DMS114 treated with DMSO at 0.1 percent for 48 hours (cell line): ENCODE measurements at regions not wholly inside any gene's neighbourhood (a gene's known extent, or its start where the extent isn't known, plus 50 kb on each side); places are given as distances from the start of the nearest gene placed in this dataset.
"Not testable (repeated sequence)": the region's sequence is repeated elsewhere in the genome, so short reads cannot be mapped to it uniquely, and the experiment has no call there.

Experiments
- DNase-seq: peaks from one replicate; lab custom pipeline; 2025; ENCODE audit not compliant: unreplicated experiment; lab: John Stamatoyannopoulos, UW

DNA sequence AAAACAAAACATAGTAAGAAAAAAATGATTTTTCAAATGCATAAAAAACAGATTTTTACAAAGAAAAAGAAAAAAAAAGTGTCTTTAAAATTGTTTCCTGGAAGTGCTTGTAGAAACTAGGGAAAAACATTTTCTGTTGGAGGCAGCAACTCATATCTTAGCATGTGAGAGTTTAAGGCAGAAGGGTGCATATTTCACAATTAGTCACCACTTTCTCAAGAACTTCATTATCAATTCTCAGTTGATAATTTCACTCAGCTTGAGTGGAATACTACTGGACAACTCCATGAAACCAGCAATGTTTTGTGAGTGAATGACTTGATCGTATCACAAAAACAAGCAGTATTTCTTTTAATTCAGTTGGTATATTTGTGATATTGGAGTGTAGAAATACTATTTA is 508.3 kb upstream of the DAB2 start:
- no peak for DNase-seq

DNA sequence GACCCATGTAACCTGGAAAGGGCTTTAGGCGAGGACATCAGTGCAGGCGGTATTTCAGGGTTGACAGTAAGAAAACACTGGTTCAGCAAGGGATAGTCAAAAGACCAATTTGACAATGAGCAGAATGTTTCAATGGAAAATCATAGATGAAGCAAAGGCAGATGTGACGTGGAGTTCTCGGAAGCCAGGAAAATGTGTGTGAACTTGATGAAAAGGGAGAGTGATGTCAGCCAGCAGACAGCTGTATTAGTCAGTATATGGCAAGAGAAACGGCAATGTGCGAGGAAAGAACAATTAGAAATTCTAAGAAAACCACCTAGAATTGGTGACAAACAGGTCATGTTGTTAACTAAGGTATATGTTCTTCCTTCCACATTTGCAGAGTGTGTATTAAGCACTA is 503.9 kb upstream of the DAB2 start:
- no peak for DNase-seq

DNA sequence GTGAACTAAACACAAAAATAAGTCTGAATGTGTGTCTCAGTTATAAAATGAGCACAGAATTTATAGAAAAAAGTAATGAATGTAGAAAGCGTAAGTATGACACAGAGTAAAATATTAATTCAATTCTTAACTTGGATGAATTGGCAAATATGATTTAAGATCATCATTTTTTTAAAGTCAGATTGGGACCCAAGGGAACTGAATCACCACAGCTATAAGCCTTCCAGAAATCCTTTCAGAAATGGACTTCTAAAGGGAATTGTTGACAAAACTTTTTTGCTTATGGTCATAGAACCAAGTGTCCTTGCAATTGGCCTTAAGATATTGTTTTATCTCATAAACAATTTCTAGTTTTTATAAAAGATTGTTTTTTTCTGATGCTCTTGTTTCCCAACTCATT is 495.1 kb upstream of the DAB2 start:
- no peak for DNase-seq

DNA sequence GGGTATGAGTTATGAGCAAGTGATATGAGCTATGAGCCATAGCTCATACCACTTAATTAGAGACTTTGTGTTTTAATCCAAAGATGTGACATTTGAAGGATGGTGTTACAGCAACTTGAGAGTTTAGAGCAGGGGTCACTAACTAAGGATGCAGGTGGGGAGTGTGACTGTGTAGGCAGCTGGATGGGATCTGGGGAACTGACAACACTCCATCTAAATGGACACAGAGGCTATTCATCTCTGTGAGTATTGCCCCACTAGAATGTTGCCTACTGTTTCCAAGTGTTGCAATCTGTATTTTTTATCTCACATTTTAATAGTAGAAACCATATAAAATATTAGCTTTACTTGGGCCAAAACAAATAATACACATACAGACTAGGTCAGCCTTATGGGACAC is 488.1 kb upstream of the DAB2 start:
- DNase-seq = no peak

DNA sequence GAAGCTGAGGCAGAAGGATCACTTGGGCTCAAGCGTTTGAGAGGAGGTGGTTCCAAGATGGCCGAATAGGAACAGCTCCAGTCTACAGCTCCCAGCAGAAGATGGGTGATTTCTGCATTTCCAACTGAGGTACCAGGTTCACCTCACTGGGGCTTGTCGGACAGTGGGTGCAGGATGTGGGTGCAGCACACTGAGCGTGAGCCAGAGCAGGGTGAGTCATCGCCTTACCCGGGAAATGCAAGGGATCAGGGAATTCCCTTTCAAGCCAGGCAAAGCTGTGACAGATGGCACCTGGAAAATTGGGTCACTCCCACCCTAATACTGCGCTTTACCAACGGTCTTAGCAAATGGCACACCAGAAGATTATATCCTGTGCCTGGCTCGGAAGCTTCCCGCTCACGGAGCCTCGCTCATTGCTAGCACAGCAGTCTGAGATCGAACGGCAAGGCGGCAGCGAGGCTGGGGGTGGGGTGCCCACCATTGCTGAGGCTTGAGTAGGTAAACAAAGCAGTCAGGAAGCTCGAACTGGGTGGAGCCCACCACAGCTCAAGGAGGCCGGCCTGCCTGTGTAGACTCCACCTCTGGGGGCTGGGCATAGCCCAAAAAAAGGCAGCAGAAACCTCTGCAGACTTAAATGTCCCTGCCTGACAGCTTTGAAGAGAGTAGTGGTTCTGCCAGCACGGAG is 482.6 kb upstream of the DAB2 start:
- not testable (repeated sequence) for DNase-seq

DNA sequence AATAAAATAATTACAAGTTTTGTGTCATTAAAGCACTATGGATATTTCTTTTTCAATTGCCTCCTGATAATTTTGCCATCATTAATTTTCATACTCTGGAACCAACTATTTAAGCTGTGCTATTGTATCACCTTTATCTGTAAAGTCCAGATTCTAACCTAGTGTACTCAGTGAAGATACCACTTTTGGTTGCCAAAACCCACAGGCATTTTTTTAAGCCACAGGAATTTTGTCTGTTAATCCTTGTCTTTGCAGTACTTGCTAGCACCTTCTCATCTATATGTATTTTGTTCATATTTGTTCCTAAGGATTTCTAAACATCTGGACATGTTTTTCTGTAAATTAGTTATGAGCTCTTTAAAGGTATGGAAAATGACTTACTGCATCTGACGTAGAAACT is 481.4 kb upstream of the DAB2 start:
- DNase-seq = no peak

DNA sequence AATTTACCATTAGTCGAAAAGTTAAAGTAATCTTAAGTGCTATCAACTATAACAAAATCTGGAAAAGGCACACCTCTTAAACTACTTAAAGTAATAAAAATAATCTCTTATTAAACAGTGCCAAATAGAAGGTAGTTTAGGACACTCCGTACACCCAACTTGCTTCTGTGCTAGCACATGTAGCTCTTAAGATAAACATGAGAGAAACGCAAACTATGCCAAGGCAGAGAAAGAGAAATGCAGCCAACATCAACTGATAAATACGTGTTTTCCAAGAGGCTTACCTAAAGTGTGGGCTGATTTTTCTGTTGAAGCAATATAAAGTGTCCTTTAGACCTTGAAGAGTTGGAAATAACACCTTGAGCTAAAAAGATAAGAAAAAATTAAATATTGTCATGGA is 480.6 kb upstream of the DAB2 start:
- DNase-seq = no peak

DNA sequence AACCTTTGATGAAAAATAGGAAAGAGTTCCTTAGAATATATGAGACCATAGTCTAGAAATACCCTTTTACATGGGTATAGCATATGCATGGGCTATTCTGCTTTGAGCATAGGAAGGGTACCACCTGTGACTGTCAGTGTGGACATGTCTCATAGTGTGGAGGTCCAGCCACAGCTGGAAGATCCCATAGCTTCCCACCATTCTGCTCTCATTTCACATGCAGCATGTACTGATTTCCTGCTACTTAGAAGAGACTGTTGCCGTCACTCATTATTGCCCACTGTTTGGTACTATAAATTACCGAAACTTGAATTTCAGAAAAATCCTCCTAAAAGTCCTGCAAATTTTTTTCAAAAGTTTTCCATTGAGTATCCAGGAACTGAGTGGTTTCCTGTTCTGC is 477.8 kb upstream of the DAB2 start:
- DNase-seq = no peak

DNA sequence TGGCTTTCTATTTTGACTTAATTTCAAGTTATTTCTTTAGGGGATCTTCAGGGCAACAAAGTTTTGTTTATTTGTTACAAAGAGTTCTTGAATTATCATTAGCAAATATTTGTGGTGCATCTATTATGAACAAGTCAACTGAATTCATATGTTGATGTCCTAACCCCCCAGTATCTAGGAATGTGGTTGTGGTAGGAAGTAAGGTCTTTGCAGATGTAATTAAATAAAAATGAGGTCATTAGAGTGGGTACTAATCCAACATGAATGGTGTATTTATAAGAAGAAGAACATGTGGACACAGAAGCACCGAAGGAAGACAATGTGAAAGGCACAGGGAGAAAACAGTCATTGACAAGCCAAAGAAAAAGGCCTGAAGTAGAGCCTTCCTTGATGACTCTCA is 474.0 kb upstream of the DAB2 start:
- no peak for DNase-seq

DNA sequence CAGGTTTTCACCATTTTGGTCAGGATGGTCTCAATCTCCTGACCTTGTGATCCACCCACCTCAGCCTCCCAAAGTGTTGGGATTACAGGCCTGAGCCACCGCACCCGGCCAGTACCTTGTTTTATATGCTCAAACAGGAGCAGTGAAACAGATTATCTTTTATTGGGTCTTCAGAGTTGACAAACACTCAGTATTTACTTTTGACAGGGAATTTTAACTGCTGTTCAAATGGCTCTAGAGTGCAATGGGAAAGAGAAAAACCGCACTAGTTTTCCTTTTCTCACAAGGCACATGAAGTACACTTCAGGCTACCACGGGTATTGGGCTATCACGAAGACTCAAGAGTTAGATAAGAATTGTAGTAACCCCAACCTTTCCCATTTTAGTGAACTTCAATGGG is 471.9 kb upstream of the DAB2 start:
- DNase-seq = no peak

DNA sequence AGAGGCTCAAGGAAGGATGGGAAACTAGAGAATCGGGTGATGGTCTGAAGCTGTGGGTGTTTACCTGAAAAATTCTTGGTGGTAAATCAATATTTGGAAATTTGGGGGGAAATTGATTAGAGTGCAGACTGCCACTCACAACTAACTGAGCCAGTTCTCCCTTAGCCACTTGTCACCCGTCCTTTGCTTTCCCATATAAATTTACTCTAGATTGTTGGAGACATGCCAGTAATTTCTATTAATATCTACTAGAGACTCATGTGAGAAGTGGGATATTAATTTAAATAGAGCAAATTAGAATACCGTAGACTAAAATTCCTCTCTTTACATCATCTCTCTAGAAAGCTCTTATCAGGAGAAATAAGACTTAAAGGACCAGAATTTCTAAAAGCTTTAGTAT is 471.3 kb upstream of the DAB2 start:
- no peak for DNase-seq

DNA sequence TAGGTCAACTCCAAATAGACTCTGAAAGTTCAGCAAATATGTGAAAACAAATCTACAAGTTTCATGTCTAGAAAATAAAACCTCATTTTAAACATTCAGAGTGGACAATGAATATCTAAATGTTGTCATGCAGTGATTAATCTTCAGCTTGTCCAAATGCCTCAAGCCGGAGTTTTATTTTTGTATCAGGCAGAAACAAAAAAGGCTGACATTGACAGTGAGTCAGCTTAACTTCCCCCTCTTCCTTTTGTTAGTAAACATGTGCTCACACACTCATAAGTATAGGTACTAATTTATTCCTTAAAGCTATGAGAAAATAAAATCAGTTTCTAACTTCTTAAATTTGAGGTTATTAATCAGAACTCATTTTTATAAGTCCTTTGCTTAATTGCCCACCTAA is 467.9 kb upstream of the DAB2 start:
- DNase-seq = no peak

DNA sequence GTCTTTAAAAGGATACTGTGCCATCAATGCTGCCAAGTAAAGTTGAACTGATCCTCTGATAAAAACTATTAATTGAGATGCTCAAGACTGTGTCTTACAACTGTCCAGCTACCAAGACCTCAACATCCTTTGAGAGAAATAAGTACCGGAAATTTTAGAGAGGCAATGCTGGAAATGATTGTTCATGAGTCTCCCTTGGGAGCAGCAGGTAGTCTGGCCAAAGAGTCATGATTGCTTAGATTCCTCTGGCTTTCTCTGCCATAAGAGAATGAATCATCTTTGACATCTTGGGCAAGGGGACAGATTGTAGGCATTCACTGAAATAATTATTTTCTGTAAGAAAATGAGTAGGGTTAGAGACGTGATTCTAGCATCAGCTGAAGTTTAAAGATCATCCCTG is 466.6 kb upstream of the DAB2 start:
- no peak for DNase-seq

DNA sequence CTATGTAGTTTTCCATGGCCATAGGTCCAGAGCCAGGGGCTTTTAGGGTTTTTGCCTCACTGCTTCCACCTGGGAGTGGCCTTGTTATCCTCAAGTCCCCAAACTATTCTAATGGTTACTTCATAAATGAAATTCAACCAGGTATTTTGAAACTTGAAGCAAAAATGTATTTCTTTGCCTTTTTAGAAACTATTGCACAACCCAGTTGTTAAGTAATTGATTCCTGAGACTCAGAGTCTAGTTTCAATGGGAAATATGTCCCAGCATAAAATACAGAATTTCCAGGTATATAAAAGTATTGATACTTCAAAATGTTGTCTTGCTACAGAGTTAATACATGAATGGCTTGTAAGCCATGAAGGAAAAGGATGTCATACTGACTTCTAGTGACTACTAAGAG is 456.2 kb upstream of the DAB2 start:
- no peak for DNase-seq

DNA sequence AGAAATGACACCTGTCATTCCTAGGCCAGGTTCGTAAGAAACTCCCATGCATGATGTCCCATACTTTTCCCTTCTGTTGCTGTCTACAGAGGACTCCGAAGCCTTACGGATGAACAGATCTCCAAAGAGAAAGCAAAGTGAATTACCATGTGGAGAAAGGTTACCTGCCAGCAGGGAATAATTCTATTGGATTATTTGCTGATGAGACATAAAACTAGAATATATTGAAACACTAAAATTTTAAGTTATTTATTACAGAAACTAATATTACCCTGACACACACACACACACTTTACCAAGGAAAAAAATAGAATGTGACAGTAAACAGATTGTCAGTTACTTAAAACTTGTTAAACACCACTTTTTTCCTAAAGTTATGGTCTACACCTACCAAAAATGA is 452.7 kb upstream of the DAB2 start:
- no peak for DNase-seq

DNA sequence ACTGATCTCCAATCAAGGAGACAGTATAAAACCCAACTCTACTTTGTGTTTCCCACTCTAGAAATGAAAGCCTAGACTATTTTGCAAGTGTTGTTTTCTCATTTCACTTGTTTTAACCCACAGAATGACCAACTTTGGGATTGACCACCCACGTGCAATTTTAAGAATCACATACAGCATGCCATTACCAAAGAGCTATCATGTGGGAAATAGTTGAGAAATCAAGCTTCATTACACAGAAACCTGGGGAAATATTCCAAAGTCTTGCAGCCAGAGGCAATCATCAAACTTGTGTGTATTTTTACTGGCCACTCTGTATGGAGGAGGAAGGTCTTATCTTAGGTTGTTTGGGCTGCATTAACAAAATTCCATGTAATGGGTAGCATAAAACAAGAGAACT is 451.4 kb upstream of the DAB2 start:
- no peak for DNase-seq

DNA sequence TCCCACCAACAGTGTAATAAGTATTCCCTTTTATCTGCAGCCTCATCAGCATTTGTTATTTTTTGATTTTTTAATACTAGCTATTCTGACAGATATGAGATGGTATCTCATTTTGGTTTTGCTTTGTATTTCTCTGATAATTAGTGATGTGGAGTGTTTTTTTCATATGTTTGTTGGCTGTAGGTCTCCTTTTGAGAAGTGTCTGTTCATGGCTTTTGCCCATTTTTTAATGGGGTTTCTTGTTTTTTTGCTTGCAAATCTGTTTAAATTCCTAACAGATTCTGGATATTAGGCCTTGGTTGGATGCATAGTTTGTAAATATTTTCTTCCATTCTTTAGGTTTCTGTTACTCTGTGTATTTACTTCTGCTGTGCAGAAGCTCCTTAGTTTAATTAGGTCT is 445.4 kb upstream of the DAB2 start:
- no peak for DNase-seq

DNA sequence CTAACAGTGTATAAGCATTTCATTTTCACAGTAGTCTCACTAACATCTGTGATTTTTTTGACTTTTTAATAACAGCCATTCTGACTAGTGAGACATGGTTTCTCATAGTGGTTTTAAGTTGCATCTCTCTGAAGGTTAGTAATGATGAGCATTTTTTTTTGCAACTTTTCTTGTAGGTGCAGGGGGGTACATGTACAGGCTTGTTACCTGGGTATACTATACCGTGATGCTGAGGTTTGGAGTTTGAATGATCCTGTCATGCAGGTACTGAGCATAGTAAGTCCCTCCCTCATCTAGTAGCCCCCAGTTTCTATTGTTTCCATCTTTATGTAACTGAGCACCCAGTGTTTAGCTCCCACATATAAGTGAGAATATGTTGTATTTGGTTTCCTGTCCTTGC is 444.6 kb upstream of the DAB2 start:
- DNase-seq = no peak

DNA sequence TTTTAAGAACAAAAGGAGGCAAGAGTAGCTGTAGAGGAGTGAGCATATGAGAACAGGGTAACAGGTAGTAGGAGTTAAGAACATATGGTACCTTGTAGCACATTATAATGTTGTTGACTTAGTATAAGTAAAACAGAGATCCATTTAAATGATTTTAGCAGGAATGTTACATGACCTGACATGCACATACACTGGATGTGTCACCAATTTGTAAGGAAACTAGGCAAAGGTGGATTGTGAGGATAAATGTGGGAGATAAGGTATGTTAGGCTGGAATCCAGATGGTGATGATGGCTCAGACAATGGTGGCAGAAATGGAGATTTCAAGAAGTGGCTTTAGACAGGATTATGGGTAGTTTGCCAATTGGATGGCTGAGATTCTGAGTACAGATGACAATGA is 443.1 kb upstream of the DAB2 start:
- no peak for DNase-seq

DNA sequence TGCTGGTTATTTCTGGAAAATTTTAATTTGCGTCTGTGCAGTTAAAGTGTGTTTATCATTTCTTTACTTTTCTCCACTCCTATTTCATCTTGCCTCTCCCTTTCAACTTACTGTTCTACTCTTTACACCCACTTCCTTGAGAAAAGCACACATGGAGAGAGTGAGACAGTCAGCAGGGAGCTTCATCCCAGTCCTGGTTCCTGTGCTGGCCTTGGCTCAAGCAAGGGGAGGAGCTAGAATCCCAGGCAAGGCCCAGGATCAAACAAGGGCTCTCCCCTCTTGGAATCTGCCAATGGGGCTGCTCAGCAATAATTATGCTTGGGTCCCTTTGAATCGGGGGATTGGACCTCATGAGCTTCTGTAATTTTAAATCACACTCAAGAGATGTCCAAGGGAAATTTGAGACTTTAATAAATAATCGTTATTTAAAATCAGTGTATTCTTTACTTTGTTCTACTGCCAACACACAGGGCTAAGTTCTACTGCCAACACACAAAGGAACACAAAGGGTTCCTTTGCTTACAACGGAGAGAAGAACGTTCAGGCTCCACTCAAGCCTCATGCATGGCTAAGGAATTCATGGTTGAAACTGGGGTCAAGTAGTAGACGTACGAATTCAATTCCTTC is 439.3 kb upstream of the DAB2 start:
- no peak for DNase-seq

DNA sequence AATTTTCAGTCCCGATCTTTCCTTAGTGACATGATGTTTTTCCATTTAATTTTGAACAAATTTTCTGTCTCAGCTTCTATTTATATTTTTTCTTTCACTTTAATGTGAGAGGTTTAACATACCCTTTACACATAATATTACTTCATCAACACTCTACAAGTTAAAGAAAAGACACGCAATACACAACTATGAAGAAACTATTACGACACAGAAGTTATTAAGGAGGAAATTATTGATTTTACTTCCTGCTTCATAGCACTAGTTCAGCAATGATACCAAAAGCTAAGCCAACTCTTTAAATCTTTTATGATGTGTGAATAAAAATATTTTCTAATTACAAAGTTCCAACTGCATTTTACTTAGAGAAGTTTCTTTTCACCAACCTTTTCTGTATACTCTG is 432.3 kb upstream of the DAB2 start:
- no peak for DNase-seq

DNA sequence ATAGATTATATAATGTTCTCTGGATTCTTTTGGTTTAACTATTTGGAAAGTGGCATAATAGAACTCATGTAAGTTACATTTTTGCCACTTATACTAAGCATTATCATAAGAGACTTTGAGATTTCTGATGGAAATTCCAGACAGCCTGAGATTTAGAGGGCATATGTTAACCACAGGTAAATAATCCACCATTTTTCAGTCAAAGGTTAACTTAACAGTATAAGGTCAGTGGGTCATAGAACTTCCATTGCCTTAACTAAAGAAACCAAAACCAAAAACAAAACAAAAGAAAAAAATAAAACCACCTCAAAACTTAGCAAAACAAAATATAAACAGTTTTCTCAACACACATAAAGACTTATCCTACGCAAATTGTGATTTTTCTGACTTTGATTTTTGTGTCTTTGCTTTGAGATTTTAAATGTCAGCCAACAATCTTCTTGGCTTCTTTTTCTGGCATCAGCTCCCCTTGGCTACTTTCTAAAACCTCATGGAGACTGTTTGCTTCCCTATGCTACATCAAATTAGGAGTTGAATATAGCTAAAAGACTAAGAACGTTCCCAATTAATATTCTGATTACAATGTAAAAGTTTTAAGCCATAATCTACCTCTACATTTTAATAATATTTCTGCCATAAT is 430.1 kb upstream of the DAB2 start:
- DNase-seq = no peak

DNA sequence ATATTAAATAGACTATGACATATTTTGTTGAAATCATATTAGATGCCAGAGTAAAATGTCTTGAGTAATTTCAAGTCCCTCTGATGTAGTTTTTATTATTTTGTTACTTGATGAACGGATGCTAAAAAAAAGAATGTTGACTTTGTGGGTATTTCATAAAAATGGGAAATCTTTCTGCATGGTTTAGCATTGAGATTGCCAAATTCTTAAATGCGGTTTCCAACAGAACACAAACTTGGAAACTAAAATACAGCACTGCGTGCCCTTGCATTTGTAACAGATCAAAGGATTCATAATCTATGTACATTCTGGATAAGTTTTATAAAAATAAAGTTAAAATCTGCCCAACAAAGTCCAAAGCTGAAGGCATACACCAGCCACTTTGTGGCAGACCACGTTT is 425.5 kb upstream of the DAB2 start:
- DNase-seq = no peak
